Astrocyte of the hippocampus (primary cell): ENCODE measurements at regions not wholly inside any gene's neighbourhood (a gene's known extent, or its start where the extent isn't known, plus 50 kb on each side); places are given as distances from the start of the nearest gene placed in this dataset.
"Not testable (repeated sequence)": the region's sequence is repeated elsewhere in the genome, so short reads cannot be mapped to it uniquely, and the experiment has no call there.

ENCODE experiments used
- DNase-seq: peaks from one replicate; pipeline ENCODE4 v3.0.0; 2011; ENCODE audit warnings: low read depth, low spot score

DNA sequence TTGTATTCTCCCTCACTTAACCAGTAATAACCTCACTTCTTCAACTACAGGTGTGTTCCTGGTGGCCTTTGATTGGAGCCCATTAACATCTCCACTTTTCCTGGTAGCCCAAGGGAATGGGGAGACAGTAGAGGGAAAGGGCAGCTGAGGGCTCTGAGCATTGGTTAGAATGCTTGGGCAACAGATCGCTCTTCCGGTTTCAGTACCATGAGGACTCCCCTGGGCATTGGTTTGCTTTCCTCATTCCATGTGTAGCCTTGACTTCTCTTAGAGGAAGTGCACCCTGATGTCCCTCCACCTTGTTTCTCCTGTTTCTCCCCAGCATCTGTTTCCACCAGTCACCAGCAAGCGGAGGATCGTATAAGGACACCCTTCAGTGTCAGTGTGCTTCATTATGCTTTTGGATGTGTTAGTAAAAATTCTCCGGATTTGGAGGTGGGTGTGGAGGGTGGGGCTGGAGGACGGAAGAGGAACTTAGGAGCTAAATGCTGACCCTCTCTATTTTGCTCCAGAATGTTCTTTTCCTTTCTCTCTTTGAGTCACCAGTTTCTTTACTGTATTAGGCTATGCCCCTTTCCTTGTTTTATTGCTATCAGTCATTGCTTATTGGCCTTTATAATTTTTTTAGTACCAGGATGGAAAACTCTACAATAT lies 50.6 kb upstream of the ZNG1B start:
- not testable (repeated sequence) for DNase-seq

DNA sequence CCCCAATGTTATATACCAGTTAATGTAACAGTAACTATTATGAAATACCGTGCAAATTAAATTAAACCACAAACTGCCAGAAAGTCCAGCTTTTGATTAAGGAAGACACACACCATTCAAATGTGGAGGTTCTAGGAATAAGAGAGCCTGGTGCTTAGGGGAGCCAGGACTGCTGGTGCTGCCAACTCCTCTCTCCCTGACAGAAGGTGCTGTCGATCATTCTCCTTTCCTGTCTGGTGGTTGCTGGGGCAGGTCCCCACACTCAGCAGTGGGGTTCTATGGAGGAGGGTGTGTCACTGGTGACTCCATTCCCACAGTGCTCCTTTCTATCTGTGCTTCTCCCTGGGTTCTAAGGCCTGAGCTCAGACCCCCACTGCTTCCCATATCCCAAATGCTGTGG lies 57.9 kb upstream of the ZNG1B start:
- DNase-seq, result not testable (repeated sequence)

DNA sequence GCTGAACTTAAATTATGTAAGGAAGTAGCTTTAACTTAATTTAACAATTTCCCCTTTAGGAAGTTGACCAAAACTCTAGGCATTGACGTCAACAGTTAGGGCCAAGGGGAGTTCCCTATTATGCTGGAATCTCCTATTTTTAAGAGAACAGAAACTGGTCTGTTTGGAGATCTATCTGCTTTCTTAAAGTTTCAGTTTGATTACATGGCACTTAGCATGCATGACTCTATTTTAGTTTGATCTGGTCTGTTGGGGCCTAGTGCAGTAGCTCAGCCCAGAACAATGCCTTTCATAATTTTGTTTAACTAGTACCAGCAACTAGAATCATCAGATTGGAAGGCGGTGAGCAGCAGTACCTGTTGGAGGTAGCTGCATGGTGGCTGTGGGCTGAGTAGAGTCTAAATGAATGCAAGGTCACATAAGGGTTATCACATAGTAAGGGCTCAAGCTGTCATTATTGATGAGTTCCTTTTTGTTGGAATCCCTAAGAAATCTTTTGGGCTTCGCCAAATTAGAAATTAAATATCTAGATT lies 60.5 kb upstream of the ZNG1B start:
- DNase-seq, result no peak

DNA sequence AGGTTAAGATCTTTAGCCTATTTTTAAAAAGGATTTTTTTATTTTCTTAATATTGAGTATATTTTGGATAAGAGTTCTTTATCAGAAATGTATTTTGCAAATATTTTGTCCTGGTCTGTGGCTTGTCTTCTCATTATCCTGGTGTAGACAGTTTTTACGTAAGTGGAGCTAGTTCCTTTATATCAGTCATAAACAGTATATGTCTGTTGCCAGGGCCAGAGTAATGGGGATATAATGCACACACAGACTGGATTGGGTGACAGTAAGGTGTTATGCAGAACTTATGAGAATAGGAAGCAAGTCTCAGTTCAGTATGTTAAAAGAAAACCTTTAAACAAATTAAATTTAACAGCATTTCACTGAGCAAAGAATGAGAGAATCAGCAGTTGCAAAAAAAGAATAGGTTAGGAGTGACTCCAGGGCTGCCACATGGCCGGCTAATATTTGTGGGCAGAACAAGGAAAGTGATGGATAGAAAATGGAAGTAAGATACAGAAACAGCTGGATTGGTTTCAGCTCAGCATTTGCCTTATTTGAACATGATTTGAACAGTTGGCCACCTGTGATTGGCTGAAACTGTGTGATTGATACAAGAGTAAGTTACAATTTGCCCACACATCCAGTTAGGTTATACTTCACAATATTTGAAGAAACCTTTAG lies 61.1 kb upstream of the ZNG1B start:
- no peak for DNase-seq

DNA sequence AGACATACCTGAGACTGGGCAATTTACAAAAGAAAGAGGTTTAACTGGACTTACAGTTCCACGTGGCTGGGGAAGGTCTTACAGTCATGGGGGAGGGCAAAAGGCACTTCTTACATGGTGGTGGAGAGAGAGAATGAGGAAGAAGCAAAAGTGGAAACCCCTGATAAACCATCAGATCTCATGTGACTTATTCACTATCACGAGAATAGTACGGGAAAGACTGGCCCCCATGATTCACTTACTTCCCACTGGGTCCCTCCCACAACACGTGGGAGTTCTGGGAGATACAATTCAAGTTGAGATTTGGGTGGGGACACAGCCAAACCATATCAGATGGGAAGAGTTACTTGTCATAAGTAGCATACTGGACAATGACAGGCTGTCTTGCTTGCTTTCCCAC lies 62.6 kb upstream of the ZNG1B start:
- not testable (repeated sequence) for DNase-seq

DNA sequence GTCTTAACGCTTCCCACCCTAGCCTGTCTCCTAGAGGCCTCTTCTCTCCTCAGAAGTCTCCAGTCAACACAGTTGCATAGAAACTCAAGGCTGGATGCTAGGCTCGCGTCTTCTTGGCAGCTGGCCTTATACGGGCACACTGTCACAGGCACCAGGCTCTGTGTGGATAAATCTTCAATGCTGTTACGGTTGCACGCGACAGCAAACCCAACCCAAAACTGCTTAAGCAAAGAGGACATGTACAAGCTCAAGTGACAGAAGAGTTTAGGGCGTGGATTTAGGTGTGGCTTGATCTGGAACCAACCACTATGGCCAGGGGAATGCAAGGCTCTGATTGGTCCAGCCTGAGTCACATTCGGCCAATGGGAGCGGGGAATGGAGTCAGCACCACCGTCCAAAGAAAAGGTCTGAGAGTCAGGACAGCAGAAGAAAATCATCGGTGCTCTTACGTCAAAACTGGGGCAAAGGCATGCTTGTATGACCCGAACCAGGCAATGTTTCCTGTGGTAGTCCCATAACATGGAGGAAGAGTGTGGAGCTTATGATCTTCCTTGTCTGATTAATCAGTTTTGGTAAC lies 65.1 kb upstream of the ZNG1B start:
- DNase-seq, result not testable (repeated sequence)

DNA sequence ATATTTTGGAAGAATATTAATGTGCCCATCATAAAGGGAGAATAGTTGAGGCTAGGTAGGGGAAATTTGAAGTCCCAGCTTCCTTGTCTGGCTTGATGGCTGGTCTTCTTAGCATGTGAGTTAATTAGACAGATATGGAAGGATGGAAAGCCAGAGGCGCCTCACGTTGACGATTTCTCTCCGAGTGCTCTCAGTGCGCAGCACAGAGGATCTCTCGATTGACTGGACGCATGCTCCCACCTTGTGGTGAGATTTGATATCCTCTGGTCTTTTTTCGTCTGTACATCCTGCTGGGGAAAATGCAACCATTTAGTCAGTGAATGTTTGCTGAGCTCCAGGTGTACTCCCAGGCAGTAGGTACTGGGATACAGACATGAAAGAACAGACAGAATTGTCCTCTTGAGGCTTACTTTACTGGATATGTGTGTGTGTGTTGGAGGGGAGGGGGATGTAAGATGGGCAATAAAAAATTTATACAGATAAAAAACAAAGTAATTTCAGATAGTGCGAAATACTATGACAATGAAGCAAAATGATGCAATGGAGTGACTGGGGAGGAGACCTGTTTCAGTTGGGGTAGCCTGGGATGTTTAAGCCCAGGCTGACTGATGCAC lies 66.9 kb upstream of the ZNG1B start:
- peak; percentile 88 for DNase-seq

DNA sequence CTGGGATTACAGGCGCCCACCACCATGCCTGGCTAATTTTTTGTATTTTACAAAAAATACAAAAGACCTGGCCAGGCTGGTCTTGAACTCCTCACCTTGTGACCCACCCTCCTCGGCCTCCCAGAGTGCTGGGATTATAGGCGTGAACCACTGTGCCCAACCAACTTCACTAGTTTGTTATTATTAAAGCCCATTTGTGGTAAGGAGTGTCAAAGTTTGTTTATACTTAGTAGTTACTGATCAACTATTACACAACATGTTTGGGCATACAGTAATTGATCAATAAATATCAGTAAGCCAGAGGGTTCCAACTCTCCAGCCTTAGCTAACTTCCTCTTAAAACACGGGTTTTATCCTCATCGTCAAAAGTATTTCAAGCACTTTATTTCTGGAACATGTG lies 67.5 kb upstream of the ZNG1B start:
- DNase-seq, result no peak

DNA sequence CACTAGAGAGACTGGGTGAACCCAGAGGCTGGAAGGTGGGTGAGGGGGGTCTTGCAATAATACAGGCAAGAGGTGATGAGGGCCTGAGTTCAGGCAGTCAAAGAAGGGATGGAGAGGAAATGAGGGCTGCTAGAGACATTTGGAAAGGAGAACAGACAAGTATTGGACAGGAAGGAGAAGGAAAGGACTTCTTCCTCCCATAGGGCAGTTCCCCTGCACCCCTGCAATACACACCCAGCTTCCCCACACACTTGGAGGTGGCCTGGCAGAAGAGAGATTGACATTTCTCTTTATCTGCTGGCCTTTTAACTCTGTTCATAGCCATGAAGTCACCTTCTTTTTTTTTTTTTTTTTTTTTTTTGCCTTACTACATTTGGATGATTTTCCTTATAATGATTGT lies 68.9 kb upstream of the ZNG1B start:
- not testable (repeated sequence) for DNase-seq

DNA sequence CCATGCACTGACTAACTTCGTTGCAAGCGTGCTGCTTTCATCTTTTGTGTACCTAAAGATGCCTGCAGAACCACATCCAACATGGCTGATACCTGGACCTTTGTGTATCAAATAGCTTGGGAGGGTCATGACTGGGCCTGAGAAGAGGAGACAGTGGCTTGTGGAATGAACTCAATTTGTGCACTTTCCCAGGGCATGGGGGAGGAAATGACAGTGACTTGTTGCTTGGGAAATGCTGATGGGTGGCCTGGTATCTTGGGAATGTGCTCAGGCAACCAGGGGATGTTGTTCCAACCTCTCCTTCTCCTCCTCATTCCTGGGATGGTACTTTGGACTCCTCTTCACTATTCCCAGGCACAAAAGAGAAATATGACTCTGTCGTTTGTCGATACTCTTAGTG lies 70.7 kb upstream of the ZNG1B start:
- DNase-seq, result not testable (repeated sequence)

DNA sequence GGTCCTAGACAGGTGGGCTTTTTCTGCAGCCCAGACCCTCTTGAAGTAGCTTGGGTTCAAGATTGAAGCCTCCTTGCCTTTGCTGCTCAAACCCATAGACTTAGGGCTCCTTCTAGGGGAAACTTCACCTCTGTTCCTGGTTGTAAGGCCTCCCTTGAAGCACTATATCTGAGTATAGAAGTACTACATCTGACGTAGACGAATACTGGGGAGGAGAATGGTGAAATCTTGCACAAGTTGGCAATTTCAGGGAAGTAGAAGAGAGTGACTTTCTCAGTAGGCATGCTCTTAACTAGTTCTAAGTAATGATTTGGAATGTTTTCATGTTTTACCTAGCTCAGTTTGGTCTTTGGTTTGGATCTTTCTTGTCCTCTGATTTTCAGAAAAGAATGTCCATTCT lies 71.7 kb upstream of the ZNG1B start:
- not testable (repeated sequence) for DNase-seq

DNA sequence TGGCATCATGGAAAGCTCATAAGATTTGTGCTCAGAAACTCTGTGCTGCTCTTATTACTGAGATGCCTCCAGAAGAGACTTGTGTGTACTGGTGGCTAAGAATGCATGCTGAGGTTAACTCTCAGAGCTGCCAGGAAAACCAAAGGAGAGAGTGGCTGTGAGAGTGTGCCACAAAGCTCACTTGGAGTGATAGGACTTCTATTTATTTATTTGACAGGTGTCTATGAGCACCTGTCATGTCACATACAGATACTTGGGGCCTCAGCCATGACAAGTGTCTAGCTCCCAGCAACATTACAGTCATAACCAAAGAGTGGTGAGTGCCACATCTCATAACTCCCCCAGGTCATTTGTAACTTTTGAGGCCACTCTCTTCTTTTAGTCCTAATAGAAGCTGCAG lies 72.2 kb upstream of the ZNG1B start:
- DNase-seq, result not testable (repeated sequence)

DNA sequence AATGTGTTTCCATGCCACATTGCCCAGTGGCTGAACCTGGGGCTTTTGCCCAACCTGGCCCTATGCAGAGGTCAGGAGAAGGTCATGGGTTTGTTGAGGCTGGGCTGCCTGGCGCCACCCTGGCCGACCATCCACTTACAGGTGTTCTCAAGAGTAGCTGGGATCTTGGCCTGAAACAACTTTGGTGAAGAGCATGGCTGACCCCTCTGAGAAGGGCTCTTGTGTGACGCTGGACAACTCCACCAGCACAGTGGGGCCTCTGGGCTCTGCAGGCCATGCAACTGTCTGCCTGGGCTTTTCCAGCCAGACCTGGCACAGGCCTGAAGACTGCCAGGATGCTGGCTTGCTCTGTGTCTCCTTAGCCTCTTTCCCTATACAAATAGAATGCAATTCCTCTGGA lies 76.4 kb upstream of the ZNG1B start:
- no peak for DNase-seq

DNA sequence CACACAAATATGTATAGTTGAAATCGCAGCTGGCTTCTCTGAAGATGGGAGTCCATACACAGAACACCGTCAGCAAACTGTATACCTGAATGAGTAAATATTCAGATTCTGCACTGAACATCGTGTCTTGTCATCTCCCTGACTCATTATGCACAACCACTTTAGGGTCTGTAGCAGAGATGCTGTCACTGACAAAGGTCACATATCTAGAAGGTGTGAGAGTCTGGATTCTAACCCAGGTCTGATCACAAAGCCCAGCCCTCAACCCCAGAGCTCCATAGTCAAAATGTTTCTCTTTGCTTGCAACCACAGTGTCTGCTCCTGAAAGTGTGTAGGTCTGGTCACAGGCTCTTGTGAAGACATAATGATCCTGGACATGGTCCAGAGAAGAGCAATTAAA lies 78.3 kb upstream of the PAX8 start:
- DNase-seq, result no peak

DNA sequence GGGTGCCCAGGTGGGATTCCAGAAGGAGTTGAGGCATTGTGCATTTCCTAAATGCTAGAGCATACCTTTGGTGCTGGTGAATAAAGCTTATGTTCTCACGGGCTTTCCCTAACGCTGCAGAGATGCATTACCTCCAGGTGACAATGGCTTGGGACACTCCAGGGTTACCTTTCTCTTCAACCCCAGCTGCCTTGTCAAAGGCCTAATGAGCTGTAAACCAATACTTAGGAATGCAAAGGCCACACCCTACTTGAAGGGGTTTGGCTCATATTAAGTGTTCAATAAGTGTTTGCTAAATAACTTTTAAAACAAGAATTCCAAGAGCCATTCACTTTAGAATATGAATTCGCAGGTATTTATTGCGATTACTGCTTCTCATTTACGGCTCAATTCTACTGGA lies 77.6 kb upstream of the PAX8 start:
- not testable (repeated sequence) for DNase-seq

DNA sequence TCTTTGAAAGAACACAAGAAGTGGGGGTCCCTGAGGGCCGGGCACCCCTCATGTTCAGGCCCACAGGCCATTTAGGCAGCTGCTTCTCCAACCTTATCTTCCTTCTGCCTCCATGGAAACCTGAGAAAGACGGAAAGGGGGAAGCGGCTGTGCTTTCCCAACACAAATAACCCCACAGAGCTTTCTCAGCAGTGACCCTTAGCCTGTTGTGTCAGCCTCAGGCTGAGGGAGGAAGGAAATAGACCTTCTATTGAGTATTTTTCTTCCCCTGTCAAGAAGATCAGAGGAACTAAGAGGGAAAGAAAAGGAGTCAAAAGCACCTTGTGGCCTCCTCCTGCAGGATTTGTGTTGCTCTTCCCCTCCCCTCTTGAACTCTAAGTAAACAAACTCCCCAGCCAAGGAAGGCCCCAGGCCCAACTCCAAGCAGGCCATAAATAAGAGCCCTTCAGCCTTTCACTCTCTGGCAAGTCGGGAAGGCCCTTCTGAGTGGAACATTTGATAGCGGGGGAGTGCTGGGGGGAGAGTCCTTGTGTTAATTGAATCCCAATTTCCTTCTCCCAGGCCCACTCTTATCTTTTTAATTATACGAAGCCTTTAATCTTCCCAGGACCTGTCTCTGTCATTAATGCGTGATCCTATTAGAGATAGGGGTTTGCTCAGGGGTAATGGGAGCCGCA lies 76.8 kb upstream of the PAX8 start:
- not testable (repeated sequence) for DNase-seq

DNA sequence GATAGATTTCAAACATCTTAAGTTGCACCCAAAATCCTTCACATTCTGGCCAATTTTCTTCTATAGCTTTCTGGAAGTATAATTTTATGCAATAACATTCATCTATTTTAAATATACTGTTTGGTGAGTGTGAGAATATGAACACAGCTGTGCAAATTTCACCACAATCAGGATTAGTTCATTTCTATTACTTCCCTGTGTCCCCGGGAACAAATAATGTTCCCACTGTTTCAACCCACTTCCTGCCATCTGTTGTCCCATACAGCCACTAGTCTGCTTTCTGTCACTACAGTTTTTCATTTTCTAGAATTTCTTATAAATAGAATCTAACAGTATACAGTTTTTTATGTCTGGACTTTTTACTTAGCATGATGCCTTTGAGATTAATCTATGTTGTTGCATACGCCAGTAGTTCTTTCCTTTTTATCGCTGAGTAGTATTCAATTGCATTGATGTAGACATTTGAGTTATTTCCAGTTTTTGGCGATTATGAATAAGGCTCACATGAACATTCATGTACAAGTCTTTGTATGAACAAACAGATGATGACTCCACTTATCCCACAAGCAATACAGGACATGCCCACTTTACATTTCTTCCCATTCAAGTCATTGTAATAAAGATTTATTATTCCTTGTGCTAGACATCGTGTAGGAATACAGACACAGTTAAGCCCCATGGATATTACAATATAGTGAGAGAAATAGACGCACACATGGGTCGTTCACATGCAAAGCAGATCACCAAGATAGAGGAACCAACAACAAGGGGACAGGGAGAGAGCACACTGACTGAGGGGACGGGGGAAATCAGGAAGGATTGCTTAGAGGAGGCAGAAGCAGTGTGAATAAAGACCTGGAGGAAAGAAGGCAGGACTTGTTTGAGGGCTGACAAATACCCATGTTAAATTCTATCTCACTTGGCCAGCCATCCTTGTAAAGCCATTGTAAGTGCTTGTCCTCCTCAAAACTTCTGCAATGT lies 72.9 kb upstream of the PAX8 start:
- no peak for DNase-seq

DNA sequence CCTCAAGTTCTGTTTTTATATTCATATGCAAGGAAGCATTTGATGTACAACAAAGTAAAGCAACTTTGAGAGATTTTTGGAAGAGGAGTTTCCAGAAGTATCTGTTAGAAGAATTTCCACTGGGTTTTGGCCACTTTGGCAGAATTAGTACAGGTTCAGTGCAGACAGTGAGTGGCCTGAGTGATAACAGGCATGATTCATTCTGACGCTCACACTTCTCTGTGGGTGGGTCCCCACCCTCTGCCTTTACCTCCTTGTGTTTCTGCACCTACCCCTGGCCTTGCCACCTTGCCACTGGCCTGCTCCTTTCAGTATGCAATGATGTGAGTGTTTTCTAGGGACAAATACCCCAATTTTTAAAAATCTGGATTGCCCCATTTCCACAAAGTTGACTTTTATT lies 65.1 kb upstream of the PAX8 start:
- DNase-seq, result not testable (repeated sequence)

DNA sequence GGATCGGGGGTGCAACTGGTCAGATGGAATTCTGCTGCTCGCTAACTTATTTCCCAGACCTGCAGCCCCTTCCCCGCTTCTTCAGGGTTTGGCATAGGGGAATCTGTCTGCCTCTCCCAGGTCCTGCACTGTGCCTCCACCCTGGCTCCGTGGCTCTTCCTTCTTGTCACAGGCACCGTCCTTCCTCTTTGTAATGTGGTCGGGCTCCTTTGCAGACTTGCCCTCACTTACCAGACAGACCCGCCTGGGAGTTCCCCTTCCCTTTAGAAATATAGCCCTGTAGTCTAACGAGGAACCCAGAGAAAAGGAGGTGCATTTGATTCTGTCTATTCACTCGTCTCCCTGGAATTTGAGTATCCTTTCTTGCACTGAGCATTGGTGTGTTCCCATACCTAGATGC lies 63.9 kb upstream of the PAX8 start:
- DNase-seq, result no peak

DNA sequence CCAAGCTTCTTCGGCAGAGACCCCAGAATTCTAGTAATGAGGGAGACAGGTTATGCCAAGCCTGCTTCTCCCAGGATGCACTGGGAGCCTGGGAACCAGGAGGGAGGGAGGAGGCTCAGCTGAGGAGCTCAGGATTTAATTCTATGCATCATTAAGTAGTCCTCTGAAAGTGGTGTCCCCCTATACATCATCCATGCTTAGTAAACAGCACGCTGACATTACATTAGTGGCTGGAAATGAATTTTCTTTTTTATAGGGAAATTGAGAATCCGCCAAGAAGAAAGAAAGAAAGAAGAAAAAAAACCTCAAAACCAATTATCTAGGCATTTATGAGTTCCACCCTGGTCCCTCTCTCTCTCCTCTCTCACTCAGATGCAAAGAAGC lies 63.1 kb upstream of the PAX8 start:
- not testable (repeated sequence) for DNase-seq
